GM06990 (cell line): ENCODE measurements at regions not wholly inside any gene's neighbourhood (a gene's known extent, or its start where the extent isn't known, plus 50 kb on each side); places are given as distances from the start of the nearest gene placed in this dataset.

ENCODE experiments used
- DNase-seq: peaks from one replicate; pipeline ENCODE4 v3.0.0-alpha.2; 2011; ENCODE audit not compliant: insufficient read length; ENCODE audit errors: extremely low read depth
- H3K27me3 ChIP-seq: replicated peaks from 2 replicates; pipeline ENCODE4 v1.6.0; 2011; ENCODE audit warnings: low read length; ENCODE audit not compliant: control insufficient read depth, insufficient read depth
- H3K36me3 ChIP-seq: 2 replicates; pipeline ENCODE4 v1.5.1; 2011; ENCODE audit warnings: low read length; ENCODE audit not compliant: control insufficient read depth, insufficient read depth
- H3K4me3 ChIP-seq: replicated peaks from 2 replicates; pipeline ENCODE4 v1.5.1; 2011; ENCODE audit warnings: low read depth, mild to moderate bottlenecking, control low read depth, low read length
- CTCF ChIP-seq: IDR thresholded peaks from 2 replicates; pipeline ENCODE4 v1.5.1; 2011; ENCODE audit warnings: low read length, control low read depth, mild to moderate bottlenecking, inconsistent platforms; ENCODE audit not compliant: insufficient read depth, poor library complexity, severe bottlenecking

GRCh38 chr9:12182806-12183205, 510.4 kb upstream of the TYRP1 start:
- TF ChIP-seq CTCF, result no peak
- H3K4me3 ChIP-seq, result no peak overlapping the region
- no peak for DNase-seq

GRCh38 chr9:12183321-12183720, 509.9 kb upstream of the TYRP1 start:
- Histone ChIP-seq H3K27me3 (no peaks in the 10 kb centered on the region), H3K4me3 (no peak overlapping the region), H3K36me3 (no peaks in the 10 kb centered on the region)
- no peak for DNase-seq
- TF ChIP-seq CTCF, result no peak

More at GRCh38 chr9:12182806-12183205, 510.4 kb upstream of the TYRP1 start:
- Histone ChIP-seq H3K27me3 (no peaks in the 10 kb centered on the region), H3K36me3 (no peaks in the 10 kb centered on the region)

GRCh38 chr9:12185856-12186255, 507.3 kb upstream of the TYRP1 start:
- H3K36me3 ChIP-seq, result no peaks in the 10 kb centered on the region
- no peak for DNase-seq
- H3K4me3 ChIP-seq, result no peak overlapping the region
- TF ChIP-seq CTCF, result no peak
- H3K27me3 ChIP-seq, result no peaks in the 10 kb centered on the region

GRCh38 chr9:12191630-12192029, 501.6 kb upstream of the TYRP1 start:
- no peaks in the 10 kb centered on the region for H3K36me3 ChIP-seq
- H3K4me3 ChIP-seq, result no peak overlapping the region
- no peaks in the 10 kb centered on the region for H3K27me3 ChIP-seq
- DNase-seq, result no peak
- TF ChIP-seq CTCF, result no peak

- no peaks in the 10 kb centered on the region for H3K27me3 ChIP-seq
- TF ChIP-seq CTCF, result no peak
- H3K4me3 ChIP-seq, result no peak overlapping the region
- H3K36me3 ChIP-seq, result no peaks in the 10 kb centered on the region
- DNase-seq, result no peak
Observed at GRCh38 chr9:12194731-12195130, 498.5 kb upstream of the TYRP1 start.

- H3K27me3 ChIP-seq, result no peaks in the 10 kb centered on the region
- no peak for DNase-seq
- H3K36me3 ChIP-seq, result no peaks in the 10 kb centered on the region
- TF ChIP-seq CTCF, result no peak
- no peak overlapping the region for H3K4me3 ChIP-seq
Observed at GRCh38 chr9:12195456-12195855, 497.7 kb upstream of the TYRP1 start.
